Dermis blood vessel endothelial cell (primary cell): ENCODE measurements at regions not wholly inside any gene's neighbourhood (a gene's known extent, or its start where the extent isn't known, plus 50 kb on each side); places are given as distances from the start of the nearest gene placed in this dataset.
A peak's percentile ranks its signal among the peaks of the same experiment; 100 is the strongest.
"Not testable (repeated sequence)": the region's sequence is repeated elsewhere in the genome, so short reads cannot be mapped to it uniquely, and the experiment has no call there.

ENCODE experiments used
- DNase-seq: peaks from one replicate; pipeline ENCODE4 v3.0.0; 2010

DNA sequence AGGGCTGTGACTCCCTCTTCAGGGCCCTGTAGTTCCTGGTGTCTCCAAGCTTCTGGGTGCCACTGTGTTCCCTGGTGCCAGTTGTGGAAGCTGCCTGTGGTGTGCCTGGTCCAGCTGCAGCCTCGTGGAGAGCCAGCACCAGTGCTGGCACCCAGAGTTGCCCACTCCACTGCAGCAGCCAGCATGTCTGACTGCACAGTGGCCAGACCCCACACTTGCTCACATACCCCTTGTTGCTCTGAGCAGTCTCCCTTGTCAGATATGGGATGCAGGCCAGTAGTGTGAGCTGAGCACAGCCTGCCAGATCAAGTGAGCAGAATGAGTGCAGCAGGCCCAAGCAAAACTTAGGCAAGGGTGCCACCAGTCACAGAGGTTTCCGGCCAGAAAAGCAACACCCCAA lies 108.6 kb downstream of the ZMAT1 start:
- DNase-seq: no peak

DNA sequence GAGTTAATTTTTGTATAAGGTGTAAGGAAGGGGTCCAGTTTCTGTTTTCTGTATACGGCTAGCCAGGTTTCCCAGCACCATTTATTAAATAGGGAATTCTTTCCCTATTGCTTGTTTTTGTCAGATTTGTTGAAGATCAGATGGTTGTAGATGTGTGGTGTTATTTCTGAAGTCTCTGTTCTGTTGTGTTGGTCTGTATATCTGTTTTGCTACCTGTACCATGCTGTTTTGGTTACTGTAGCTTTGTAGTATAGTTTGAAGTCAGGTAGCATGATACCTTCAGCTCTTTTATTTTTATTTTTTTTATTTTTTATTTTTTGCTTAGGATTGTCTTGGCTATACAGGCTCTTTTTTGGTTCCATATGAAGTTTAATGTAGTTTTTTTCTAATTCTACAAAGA lies 114.1 kb downstream of the ZMAT1 start:
- DNase-seq: not testable (repeated sequence)

DNA sequence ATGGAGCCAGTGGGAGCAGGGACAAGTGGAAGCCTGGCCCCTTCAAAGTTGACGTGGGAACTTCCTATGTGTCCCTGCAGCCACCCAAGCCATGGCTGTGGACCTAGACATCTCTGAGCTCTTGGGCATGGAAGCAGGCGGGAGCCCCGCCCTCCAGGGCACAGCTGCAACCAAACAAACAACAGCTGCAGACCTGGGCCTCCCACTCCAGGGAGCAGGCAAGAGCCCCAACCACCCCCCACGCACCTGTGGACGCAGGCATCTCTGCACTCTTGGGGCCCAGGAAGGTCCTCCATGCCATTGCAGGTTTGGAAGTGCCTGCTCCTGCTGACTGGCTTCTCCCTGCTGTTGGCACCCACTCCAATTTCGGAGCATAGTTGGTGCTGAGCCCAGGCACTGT lies 118.6 kb downstream of the ZMAT1 start:
- DNase-seq: no peak

DNA sequence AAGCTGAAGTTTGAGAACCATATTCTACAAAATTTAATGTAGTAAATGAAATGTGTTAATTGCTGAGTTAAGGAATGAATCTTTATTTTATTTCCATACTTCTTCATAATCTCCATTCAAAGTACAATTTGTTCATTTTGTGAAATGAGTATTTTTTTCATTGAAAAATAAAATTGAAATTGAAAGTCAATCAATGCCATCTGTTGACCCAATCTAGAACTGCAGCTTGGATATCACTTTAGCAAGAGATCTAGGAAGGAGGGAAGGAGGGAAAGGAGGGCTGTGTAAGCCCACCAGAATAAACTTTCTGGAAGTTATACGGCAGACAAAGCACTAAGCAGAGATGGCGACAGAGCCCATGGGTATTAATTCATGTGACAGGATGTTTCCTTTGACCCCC lies 128.4 kb downstream of the ZMAT1 start:
- peak; percentile 32 for DNase-seq

DNA sequence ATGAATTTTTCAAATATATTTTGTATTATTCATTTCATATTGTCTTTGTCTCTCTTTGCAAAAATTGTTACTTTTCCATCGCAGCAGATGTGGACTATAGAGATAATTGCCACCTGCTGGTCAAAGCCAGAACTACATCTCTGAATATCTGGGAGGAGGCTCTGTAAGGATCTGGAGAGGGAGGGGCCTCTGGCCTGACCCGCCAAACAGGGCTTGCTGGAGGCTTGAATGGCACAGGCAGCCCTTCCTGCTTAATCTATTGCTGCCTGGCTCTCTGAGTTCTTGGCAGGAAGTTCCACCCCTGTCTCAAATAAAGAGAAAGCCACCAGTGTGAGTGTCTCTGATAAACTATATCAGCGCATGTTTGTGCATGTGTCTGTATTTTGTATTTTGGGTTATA lies 132.4 kb downstream of the ZMAT1 start:
- DNase-seq: peak; percentile 90

DNA sequence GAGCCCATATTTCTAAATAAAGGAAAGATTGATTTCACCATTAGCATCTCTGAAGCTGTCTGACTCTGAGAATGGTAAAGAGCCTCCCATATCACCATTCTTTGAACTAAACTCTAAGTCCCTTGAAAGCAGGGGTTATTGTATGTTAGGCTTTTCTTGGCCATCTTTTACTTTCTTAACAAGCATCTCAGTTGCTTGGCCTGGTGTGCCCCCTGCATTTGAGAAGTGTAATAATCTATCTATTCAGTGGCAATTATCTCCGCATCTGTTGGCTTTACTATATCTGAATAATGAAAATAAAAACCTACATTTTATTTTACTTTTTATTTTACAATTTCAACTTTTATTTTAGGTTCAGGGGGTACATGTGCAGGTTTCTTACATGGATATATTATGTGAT lies 128.3 kb upstream of the ARMCX2 start:
- DNase-seq: no peak

DNA sequence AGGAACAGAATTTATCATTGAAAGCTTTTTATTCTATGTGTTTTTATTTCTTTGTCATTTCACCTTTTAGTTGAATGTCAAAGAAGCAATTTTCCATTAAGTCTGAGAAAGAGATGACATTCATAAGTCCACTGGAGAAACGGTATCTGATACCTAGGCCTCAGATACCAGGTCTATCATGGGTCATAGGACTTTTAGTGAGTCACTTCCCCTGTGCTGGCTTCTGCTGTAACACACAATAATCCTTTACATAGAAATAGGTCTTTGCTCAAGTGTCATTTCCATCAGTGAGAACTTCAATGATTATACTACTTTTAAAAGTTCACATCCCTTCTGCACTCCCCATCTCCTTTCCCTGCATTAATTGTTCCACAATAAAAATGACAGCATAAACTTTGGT lies 125.5 kb upstream of the ARMCX2 start:
- peak; percentile 0 for DNase-seq

DNA sequence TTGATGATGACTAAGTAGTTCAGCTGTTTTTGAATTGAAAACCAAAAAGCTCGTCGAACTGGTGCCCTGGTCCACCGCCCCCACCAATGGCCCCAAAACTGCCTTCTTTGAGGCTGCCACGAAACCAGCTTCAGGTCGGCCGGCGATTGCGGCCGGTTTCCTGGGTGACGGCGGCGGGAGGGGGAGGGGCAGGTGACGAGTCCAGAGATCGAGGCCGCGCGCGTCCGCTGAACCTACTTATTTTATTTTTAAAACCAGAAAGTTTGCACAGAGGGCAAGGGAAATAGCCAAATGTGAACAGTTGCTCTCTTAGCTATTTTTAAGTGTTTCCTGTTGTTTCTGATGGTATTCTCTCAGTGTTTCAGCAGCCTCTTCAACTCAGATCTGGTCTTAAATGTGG lies 120.8 kb upstream of the ARMCX2 start:
- DNase-seq: not testable (repeated sequence)

DNA sequence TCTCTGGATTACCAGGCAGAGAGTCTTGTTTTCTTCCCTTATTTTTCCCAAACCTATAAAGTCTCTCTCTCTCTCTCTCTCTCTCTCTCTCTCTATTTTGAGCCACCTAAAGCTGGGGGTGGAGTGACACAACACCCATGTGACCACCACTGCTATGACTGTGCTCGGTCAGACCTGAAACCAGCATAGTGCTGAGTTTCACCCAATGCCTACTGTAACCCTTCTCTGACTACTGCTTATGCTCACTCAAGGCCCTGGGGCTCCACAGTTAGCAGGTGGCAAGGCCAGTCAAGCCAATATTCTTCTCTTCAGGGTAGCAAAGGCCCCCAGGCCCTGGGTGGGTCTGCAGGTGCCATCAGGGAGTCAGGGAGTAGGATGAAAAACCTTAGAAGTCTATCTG lies 114.7 kb upstream of the ARMCX2 start:
- no peak for DNase-seq

DNA sequence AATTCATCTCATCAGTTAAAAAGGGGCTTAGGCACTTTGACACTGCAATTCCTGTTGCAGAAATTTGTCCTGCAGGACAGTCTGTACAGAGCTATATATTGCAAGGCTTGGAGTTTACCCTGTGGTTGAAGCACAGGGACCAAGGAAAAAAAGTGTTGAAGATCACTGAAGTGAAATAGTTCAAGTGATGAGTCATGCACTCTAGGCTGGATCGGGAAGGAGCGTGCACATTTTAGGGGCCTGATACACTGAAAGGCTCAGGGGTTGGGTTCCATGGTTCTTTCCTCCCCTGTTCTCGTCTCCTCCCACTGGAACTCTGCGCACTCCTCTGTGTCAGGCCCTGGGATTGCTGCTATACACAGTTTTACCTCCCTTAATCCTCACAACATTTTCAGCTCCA lies 104.9 kb upstream of the ARMCX2 start:
- no peak for DNase-seq

DNA sequence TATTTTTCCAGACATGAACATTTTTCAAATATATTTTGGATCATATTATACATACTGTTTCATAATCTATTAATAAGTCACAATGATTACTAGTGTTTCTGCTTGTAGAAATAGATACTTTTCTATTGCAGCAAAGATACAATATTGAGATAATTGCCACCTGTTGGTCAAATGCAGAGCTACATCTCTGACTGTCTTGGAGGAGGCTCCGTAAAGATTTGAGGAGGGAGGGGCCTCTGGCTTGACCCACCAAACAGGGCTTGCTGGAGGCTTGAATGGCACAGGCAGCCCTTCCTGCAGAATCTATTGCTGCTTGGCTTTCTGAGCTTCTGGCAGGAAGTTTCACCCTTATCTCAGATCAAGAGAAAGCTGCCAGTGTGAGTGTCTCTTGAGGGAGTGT lies 99.3 kb upstream of the ARMCX2 start:
- peak; percentile 65 for DNase-seq

DNA sequence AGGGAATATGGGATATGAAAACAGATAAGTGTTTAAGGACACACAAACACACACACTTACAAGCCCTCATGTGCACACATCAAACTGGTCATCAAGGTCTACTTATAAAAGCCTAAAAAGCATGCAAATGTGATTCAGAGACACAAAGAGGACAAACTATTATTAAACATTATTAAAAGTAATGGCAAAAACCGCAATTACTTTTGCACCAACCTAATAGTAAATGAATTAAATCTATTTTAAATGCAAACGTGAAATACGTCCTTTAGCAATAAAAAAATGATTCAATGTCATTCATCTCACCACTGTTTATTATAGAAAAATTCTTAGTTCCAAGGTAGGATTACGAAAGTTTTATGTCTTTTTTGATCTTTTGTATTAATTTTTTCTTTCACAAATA lies 91.1 kb upstream of the ARMCX2 start:
- DNase-seq: no peak

DNA sequence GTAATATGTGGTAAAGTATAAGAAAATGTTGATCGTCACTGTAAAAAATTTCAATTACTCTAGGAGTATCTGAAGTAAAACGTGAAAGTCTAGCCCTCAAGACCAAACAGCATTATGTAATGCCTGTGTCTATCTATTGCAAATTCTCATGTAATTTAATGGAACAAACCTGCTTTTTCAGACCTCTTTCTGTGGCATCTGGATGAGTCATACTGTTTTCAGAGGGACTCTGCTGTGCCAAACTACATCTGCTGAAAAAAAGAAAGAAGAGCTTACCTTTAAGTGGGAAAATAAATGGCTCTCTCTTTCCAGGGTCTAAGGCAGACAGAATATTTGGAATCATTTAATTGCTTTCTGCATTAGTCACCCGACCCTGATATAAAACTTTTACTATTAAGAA lies 89.8 kb upstream of the ARMCX2 start:
- DNase-seq: peak; percentile 1

DNA sequence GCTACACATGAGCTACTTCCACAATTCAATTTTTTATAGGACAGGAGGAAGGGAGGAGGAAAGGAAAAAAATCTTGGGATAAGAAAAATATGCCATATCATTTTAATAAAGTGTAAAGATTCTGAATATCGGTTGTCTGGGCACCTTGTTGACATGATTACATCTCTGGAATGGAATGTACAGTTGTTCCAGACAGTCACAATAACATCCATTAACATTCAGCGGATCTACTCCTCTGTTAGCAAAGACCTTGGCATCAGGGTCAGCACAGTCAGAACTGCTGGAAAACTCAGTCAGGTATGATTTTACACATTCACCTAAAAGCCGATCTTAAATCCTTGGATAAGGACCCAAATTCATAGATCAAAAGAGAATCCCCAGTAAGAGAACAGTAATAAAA lies 85.4 kb upstream of the ARMCX2 start:
- DNase-seq: peak; percentile 4

DNA sequence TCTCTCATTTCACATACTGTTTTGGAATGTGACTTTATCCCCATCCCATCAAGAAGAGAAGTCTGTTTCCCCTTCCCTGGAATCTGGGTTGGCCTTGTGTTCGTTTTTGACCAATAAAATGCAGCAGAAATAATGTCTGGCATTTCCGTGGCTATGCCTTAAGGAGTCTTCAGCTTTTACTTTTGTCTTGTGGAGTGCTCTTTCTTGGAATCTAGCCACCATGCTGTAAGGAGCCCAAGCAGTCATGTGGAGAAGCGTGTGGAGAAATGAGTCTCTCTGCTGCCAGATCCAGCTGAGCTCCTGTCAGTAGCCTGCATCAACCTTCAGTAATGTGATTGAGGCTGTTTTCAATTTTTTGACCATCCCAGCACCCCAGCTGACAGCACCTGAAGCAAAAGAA lies 84.4 kb upstream of the ARMCX2 start:
- DNase-seq: peak; percentile 0

DNA sequence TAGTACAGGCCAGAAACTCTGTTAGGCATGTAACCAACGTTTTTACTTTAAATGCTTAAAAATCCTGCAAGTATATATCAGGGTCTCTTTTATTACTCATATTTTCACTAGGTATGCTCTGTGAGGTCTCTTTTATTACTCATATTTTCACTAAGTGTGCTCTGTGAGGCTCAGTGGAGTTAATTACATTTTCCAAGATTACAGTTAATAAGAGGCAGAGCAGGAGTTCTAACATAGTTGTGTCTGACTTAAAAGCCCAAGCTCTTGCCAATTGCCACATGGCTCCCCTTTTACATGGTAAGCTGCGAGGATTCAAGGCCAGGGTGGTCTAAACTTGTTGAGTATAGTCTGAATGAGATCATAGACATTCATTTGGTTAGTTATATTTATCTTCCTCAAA lies 81.0 kb upstream of the ARMCX2 start:
- no peak for DNase-seq

DNA sequence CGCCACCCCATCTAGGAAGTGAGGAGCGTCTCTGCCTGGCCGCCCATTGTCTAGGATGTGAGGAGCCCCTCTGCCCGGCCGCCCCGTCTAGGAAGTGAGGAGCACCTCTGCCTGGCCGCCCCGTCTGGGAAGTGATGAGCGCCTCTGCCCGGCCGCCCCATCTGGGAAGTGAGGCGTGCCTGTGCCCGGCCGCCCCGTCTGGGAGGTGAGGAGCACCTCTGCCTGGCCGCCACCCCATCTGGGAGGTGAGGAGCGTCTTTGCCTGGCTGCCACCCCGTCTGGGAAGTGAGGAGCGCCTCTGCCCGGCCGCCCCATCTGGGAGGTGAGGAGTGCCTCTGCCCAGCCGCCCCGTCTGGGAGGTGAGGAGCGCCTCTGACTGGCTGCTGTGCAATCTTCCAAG lies 79.2 kb upstream of the ARMCX2 start:
- not testable (repeated sequence) for DNase-seq

DNA sequence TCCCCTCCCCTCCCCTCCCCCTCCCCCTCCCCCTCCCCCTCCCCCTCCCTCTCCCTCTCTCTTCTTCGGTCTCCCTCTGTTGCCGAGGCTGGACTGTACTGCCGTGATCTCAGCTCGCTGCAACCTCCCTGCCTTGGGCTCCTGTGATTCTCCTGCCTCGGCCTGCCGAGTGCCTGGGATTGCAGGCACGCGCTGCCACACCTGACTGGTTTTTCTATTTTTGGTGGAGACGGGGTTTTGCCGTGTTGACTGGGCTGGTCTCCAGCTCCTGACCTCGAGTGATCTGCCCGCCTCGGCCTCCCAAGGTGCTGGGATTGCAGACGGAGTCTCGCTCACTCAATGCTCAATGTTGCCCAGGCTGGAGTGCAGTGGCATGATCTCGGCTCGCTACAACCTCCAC lies 78.8 kb upstream of the ARMCX2 start:
- DNase-seq: not testable (repeated sequence)

DNA sequence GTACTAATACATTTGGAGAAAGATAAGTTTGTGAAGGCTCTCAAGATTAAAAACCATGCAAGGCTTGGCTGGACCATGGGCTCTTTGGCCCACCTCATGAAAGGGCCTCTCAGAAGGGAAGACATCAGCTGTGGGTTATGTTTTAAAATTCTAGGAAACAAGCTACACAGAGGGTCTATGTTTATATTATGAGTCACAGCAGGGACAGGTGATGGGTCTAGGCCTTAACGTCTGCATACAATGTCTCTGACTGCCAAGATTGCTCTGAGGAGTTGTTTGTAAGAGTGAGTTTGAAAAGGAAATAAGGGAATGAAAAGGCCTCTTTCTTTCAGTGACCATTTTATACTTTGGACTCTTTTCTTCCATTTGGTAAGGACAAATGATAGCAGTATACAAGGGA lies 77.0 kb upstream of the ARMCX2 start:
- DNase-seq: no peak

DNA sequence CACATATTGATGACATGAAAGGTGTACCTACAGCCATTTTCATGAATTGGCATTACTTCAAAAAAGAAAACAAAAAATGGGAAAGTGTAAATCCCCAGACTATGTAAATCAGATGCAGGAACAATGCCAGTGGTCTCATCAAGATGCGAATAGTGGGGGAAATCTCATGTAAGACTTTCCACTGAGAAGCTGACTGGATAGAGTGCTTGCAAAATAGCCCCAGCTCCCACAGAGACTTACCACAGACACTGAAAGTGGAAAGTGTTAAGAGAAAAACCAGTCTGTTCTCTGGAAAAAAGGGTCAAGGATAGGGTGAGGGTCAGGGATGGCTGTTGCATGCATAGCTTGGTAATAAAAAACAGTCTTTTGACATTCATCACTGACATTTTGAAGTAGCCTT lies 73.2 kb upstream of the ARMCX2 start:
- no peak for DNase-seq

DNA sequence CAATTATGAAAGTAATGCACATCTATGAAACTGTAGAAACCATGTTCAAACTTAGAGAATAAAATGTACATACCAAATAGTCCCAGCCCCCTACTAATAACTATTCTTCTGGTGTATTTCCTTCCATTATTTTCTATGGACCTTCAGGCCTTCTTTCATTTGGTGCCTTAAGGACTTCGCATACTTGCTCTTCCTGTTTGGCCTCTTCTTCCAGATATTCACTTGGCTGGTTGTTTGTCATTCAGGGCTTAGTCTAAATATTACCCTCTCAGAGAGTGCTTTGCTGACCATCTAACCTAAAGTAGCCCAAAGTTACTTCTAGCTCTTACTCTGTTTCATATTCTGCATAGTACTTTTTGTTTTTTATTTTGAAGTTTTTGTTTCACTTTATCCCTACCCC lies 70.3 kb upstream of the ARMCX2 start:
- DNase-seq: no peak
